Caco-2 (cell line): ENCODE measurements at regions not wholly inside any gene's neighbourhood (a gene's known extent, or its start where the extent isn't known, plus 50 kb on each side); places are given as distances from the start of the nearest gene placed in this dataset.
"Not testable (repeated sequence)": the region's sequence is repeated elsewhere in the genome, so short reads cannot be mapped to it uniquely, and the experiment has no call there.

Experiments
- BruUV-seq: library from RNA; stranded (reverse); fragments of 400-500 nt; replicated peaks from 2 replicates; lab custom pipeline; 2021; lab: Mats Ljungman, UMichigan
- CTCF ChIA-PET: fragments of 300-600 bp; sonication (Branson Sonifier 250); formaldehyde crosslinking; loops from one replicate; lab custom pipeline; 2022; ENCODE audit warnings: antibody characterized with exemption; lab: Charles Lee
- POLR2A ChIA-PET: fragments of 300-600 bp; sonication (Branson Sonifier 250); formaldehyde crosslinking; loops from one replicate; lab custom pipeline; 2022; ENCODE audit warnings: antibody characterized with exemption; lab: Charles Lee
- DNase-seq, 2 experiments: peaks; one replicate each; pipeline versions ENCODE4 v3.0.0 to v3.0.0-alpha.2; 2020 to 2022
- H3K27me3 ChIP-seq: replicated peaks from 2 replicates; pipeline ENCODE4 v1.6.0; 2011; ENCODE audit warnings: low read length; ENCODE audit not compliant: control insufficient read depth, insufficient read depth
- H3K36me3 ChIP-seq: 2 replicates; pipeline ENCODE4 v1.5.1; 2011; ENCODE audit warnings: low read length; ENCODE audit not compliant: control insufficient read depth, insufficient read depth
- H3K4me1 ChIP-seq: fragments of 250-450 bp; sonication (Bioruptor Pico); 2 replicates; pipeline ENCODE4 v1.5.1; 2020; ENCODE audit warnings: mild to moderate bottlenecking
- H3K4me3 ChIP-seq: 2 replicates; pipeline ENCODE4 v1.5.1; 2011; ENCODE audit warnings: low read depth, mild to moderate bottlenecking, control low read depth, low read length
- H3K9me3 ChIP-seq: fragments of 250-450 bp; sonication (Bioruptor Pico); 2 replicates; pipeline ENCODE4 v1.5.1; 2020; ENCODE audit warnings: mild to moderate bottlenecking, moderate library complexity
- H3K27ac Mint-ChIP-seq: one replicate; pipeline ENCODE4 v1.8.0; 2022; ENCODE audit warnings: mixed read lengths; ENCODE audit not compliant: unreplicated experiment
- H3K27me3 Mint-ChIP-seq: one replicate; pipeline ENCODE4 v1.8.0; 2022; ENCODE audit warnings: mixed read lengths; ENCODE audit not compliant: insufficient read depth, unreplicated experiment
- H3K36me3 Mint-ChIP-seq: one replicate; pipeline ENCODE4 v1.8.0; 2022; ENCODE audit warnings: mild to moderate bottlenecking, mixed read lengths; ENCODE audit not compliant: insufficient read depth, unreplicated experiment
- H3K4me1 Mint-ChIP-seq: one replicate; pipeline ENCODE4 v1.8.0; 2022; ENCODE audit warnings: low read depth, mixed read lengths; ENCODE audit not compliant: unreplicated experiment
- H3K4me3 Mint-ChIP-seq: one replicate; pipeline ENCODE4 v1.8.0; 2022; ENCODE audit warnings: mild to moderate bottlenecking, moderate library complexity, mixed read lengths; ENCODE audit not compliant: unreplicated experiment
- H3K9me3 Mint-ChIP-seq: one replicate; pipeline ENCODE4 v1.8.0; 2022; ENCODE audit warnings: mixed read lengths; ENCODE audit not compliant: unreplicated experiment
- CTCF ChIP-seq, 2 experiments: fragments of 200-600 bp in 1 of 2; IDR thresholded peaks; 1 replicate in 1 of 2; 2 replicates in 1 of 2; pipeline versions ENCODE4 v1.5.1 to v1.8.0; 2011 to 2022; ENCODE audit warnings: antibody characterized with exemption in 1 of 2, control low read depth in 1 of 2, inconsistent platforms in 1 of 2, low read depth in 1 of 2, low read length in 1 of 2, mild to moderate bottlenecking in 1 of 2, moderate library complexity in 1 of 2; ENCODE audit not compliant: insufficient read depth in 1 of 2, severe bottlenecking in 1 of 2, unreplicated experiment in 1 of 2
- intact Hi-C: fragments of 100-400 bp; cut with micrococcal nuclease; formaldehyde crosslinking; loops from one replicate; pipeline ENCODE4 v1.10.0; 2022; ENCODE audit not compliant: unreplicated experiment

DNA sequence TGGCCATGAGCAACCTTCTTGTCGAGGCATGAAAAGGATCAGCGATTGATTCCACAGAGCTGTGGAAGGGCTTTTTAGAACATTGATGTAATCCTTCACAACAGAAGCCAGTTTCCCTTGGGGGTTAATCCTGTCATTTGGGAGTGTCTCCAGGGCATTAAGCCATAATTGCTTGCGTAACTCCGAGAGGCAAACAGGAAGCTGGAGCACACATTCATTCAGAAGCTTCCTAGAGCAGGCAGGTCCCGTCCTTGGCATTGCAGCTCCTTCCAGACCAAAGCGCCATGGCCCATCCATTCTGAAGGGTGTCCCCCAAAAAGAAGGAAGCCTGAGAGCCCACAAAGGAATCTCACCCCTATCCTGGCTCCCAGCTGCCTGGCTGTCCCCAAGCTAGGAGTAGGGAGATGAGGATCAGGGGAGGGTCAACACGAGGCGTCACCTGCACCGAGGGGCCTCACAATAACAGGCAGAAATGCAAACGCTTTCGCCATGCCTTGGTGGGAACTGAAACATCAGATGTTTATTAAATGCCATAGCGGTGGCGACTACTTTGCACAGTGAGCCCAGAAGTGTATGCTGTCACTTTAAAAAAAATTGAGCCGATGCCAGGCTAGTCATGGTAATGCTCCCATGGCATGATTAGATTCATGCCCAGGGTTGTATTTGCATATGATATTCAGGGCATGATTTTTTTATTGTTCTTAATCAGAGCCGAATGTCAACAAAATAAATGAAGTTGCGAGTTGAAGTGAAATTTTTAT lies 339.4 kb downstream of the BCL11A start:
- TF ChIP-seq CTCF (IDR thresholded peaks at IDR 0.05; ENCODE audit: insufficient read depth in 1 of 2, low read depth in 1 of 2, low read length in 1 of 2, severe bottlenecking in 1 of 2, unreplicated experiment in 1 of 2) = no peak
- Histone ChIP-seq H3K4me1 (peaks cover 18% of the 10 kb centered on the region), H3K27me3 (no peaks in the 10 kb centered on the region), H3K36me3 (no peaks in the 10 kb centered on the region), H3K4me3 (no peak overlapping the region), H3K9me3 (no peaks in the 10 kb centered on the region)
- Mint-ChIP-seq H3K27me3 (no peaks in the 10 kb centered on the region), H3K4me1 (no peaks in the 10 kb centered on the region), H3K9me3 (no peaks in the 10 kb centered on the region), H3K4me3 (no peak overlapping the region), H3K27ac (no peak overlapping the region), H3K36me3 (no peaks in the 10 kb centered on the region)
- intact Hi-C loops = loop anchor here (10.0 kb wide), 1 partner anchor 341 kb away; the partner anchor contains the start of gene BCL11A
- POLR2A ChIA-PET = no interaction called here
- CTCF ChIA-PET = no interaction called here
- DNase-seq = peak in 1 of 2 experiments; percentile 18
- BruUV-seq = no TSS peak

GRCh38 chr2:60212181-60212945 lies 341.1 kb downstream of the BCL11A start:
- H3K9me3 ChIP-seq = no peaks in the 10 kb centered on the region
- intact Hi-C loops = loop anchor here (10.0 kb wide), 1 partner anchor 342 kb away; the partner anchor contains the start of gene BCL11A
- no peak for DNase-seq
- H3K36me3 ChIP-seq = no peaks in the 10 kb centered on the region
- Mint-ChIP-seq H3K27me3 (no peaks in the 10 kb centered on the region), H3K4me1 (no peaks in the 10 kb centered on the region), H3K36me3 (no peaks in the 10 kb centered on the region), H3K4me3 (no peak overlapping the region), H3K9me3 (no peaks in the 10 kb centered on the region), H3K27ac (no peak overlapping the region)
- CTCF ChIA-PET = no interaction called here
- peaks cover 18% of the 10 kb centered on the region for H3K4me1 ChIP-seq
- H3K27me3 ChIP-seq = no peaks in the 10 kb centered on the region
- H3K4me3 ChIP-seq = no peak overlapping the region
- BruUV-seq = no TSS peak
- no peak for TF ChIP-seq CTCF (IDR thresholded peaks at IDR 0.05; ENCODE audit: insufficient read depth in 1 of 2, low read depth in 1 of 2, low read length in 1 of 2, severe bottlenecking in 1 of 2, unreplicated experiment in 1 of 2)
- POLR2A ChIA-PET = no interaction called here

DNA sequence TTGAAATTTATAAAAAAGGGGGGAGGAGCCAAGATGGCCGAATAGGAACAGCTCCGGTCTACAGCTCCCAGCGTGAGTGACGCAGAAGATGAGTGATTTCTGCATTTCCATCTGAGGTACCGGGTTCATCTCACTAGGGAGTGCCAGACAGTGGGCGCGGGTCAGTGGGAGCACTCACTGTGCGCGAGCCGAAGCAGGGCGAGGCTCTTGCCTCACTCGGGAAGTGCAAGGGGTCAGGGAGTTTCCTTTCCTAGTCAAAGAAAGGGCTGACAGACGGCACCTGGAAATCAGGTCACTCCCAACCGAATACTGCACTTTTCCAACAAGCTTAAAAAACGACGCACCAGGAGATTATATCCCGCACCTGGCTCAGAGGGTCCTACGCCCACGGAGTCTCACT lies 364.4 kb downstream of the BCL11A start:
- POLR2A ChIA-PET, H3K9me3 ChIP-seq, H3K4me1 Mint-ChIP-seq, H3K4me3 Mint-ChIP-seq, intact Hi-C loops, DNase-seq, H3K36me3 Mint-ChIP-seq, H3K4me1 ChIP-seq, H3K27ac Mint-ChIP-seq, CTCF ChIA-PET, H3K36me3 ChIP-seq, H3K27me3 Mint-ChIP-seq, H3K4me3 ChIP-seq, BruUV-seq, H3K27me3 ChIP-seq: not testable (repeated sequence)
- H3K9me3 Mint-ChIP-seq = peaks cover 24% of the 10 kb centered on the region
